H1 (cell line): ENCODE measurements at regions not wholly inside any gene's neighbourhood (a gene's known extent, or its start where the extent isn't known, plus 50 kb on each side); places are given as distances from the start of the nearest gene placed in this dataset.

Experiments used
- CTCF ChIA-PET: fragments of 300-600 bp; sonication (Branson Sonifier 250); formaldehyde crosslinking; loops from one replicate; lab custom pipeline; 2021; ENCODE audit not compliant: partially characterized antibody; lab: Charles Lee
- POLR2A ChIA-PET: fragments of 300-600 bp; sonication (Branson Sonifier 250); formaldehyde crosslinking; loops from one replicate; lab custom pipeline; 2021; ENCODE audit warnings: inconsistent platforms; ENCODE audit not compliant: partially characterized antibody; lab: Charles Lee
- DNase-seq, 2 experiments: peaks; one replicate each; pipeline versions ENCODE4 v3.0.0 to v3.0.0-alpha.2; 2010 to 2022; ENCODE audit warnings: low spot score in 2 of 2, low read depth in 1 of 2, mixed read lengths in 1 of 2
- FAIRE-seq: peaks from 2 replicates; lab custom pipeline; 2011; peaks lifted over from hg19 to GRCh38; lab: Jason Lieb, UNC
- H2AFZ ChIP-seq: 2 replicates; pipeline ENCODE4 v1.8.1; 2012; ENCODE audit warnings: low read length, inconsistent platforms
- H2AK5ac ChIP-seq: 2 replicates; pipeline ENCODE4 v1.6.1; 2013; ENCODE audit warnings: low read depth, low read length
- H2BK120ac ChIP-seq: replicated peaks from 2 replicates; pipeline ENCODE3; 2013; ENCODE audit warnings: low read depth, low read length, inconsistent platforms
- H2BK12ac ChIP-seq: 2 replicates; pipeline ENCODE4 v1.6.1; 2013; ENCODE audit warnings: low read depth, low read length
- H2BK15ac ChIP-seq: 2 replicates; pipeline ENCODE4 v1.6.1; 2013; ENCODE audit warnings: low read length
- H2BK20ac ChIP-seq: 2 replicates; pipeline ENCODE4 v1.6.1; 2013; ENCODE audit warnings: low read length
- H2BK5ac ChIP-seq: 2 replicates; pipeline ENCODE4 v1.6.1; 2013; ENCODE audit warnings: low read depth, low read length
- H3K14ac ChIP-seq: 2 replicates; pipeline ENCODE4 v1.6.1; 2013; ENCODE audit warnings: inconsistent platforms; ENCODE audit not compliant: insufficient read length
- H3K18ac ChIP-seq: 2 replicates; pipeline ENCODE4 v1.6.1; 2013; ENCODE audit warnings: low read length; ENCODE audit errors: extremely low read depth
- H3K23ac ChIP-seq: 2 replicates; pipeline ENCODE4 v1.6.1; 2013; ENCODE audit warnings: inconsistent platforms; ENCODE audit not compliant: insufficient read length
- H3K23me2 ChIP-seq: 2 replicates; pipeline ENCODE4 v1.6.1; 2013; ENCODE audit warnings: low read depth, low read length
- H3K27ac ChIP-seq: 2 replicates; pipeline ENCODE4 v1.6.1; 2011; ENCODE audit warnings: low read depth, low read length, inconsistent platforms
- H3K27me3 ChIP-seq, 4 experiments: replicated peaks in 1 of 4; 1 replicate in 1 of 4; 2 replicates in 3 of 4; pipeline versions ENCODE4 v1.6.1 to v1.8.1; 2011 to 2013; ENCODE audit warnings: low read length in 3 of 4, mild to moderate bottlenecking in 3 of 4, inconsistent platforms in 2 of 4, mixed read lengths in 2 of 4, moderate library complexity in 1 of 4; ENCODE audit not compliant: control insufficient read depth in 3 of 4, insufficient read depth in 3 of 4; ENCODE audit errors: extremely low read depth in 1 of 4
- H3K36me3 ChIP-seq, 4 experiments: 2 replicates each; pipeline versions ENCODE4 v1.6.1 to v1.8.1; 2011 to 2013; ENCODE audit warnings: mild to moderate bottlenecking in 4 of 4, low read length in 3 of 4, moderate library complexity in 2 of 4, control low read depth in 1 of 4, inconsistent platforms in 1 of 4; ENCODE audit not compliant: insufficient read depth in 4 of 4, control insufficient read depth in 2 of 4
- H3K4ac ChIP-seq: replicated peaks from 2 replicates; pipeline ENCODE3; 2013; ENCODE audit warnings: low read length, low read depth, mixed read lengths, inconsistent platforms; ENCODE audit not compliant: insufficient read length
- H3K4me1 ChIP-seq, 4 experiments: replicated peaks in 1 of 4; 1 replicate in 1 of 4; 2 replicates in 3 of 4; pipeline versions ENCODE4 v1.6.1 to v1.8.1; 2011 to 2013; ENCODE audit warnings: low read length in 3 of 4, inconsistent platforms in 2 of 4, mixed read lengths in 1 of 4; ENCODE audit not compliant: insufficient read depth in 4 of 4, control insufficient read depth in 3 of 4
- H3K4me2 ChIP-seq, 2 experiments: 2 replicates each; pipeline versions ENCODE4 v1.6.1 to v1.8.1; 2011 to 2013; ENCODE audit warnings: low read depth in 2 of 2, low read length in 2 of 2, control low read depth in 1 of 2, inconsistent platforms in 1 of 2, mild to moderate bottlenecking in 1 of 2; ENCODE audit not compliant: insufficient read depth in 1 of 2
- H3K4me3 ChIP-seq, 4 experiments: fragments of 200-600, 300-600 bp in 1 of 4; sonication (generic), shearing (Covaris generic), sonication (Bioruptor Twin) in 1 of 4; 2 replicates each; pipeline versions ENCODE4 v1.5.1 to v1.8.1; 2011 to 2016; ENCODE audit warnings: low read length in 4 of 4, low read depth in 3 of 4, control low read depth in 2 of 4, inconsistent platforms in 2 of 4, mild to moderate bottlenecking in 2 of 4, mixed read lengths in 1 of 4, moderate library complexity in 1 of 4; ENCODE audit not compliant: insufficient read depth in 2 of 4; ENCODE audit errors: extremely low read depth in 1 of 4
- H3K56ac ChIP-seq: replicated peaks from 2 replicates; pipeline ENCODE3; 2013; ENCODE audit warnings: low read depth, mild to moderate bottlenecking, mixed read lengths, low read length, inconsistent platforms; ENCODE audit not compliant: insufficient read length
- H3K79me1 ChIP-seq: 2 replicates; pipeline ENCODE4 v1.6.1; 2013; ENCODE audit warnings: low read depth, low read length, control low read depth
- H3K79me2 ChIP-seq, 2 experiments: 2 replicates each; pipeline versions ENCODE4 v1.6.1 to v1.8.1; 2012 to 2013; ENCODE audit warnings: low read length in 2 of 2, mild to moderate bottlenecking in 2 of 2, inconsistent platforms in 1 of 2; ENCODE audit not compliant: insufficient read depth in 2 of 2, control insufficient read depth in 1 of 2
- H3K9ac ChIP-seq, 4 experiments: replicated peaks in 1 of 4; 1 replicate in 1 of 4; 2 replicates in 3 of 4; pipeline versions ENCODE4 v1.6.1 to v1.8.1; 2011 to 2013; ENCODE audit warnings: low read depth in 3 of 4, low read length in 3 of 4, control low read depth in 2 of 4, mild to moderate bottlenecking in 2 of 4, moderate library complexity in 2 of 4, inconsistent platforms in 1 of 4; ENCODE audit errors: extremely low read depth in 1 of 4
- H3K9me3 ChIP-seq, 2 experiments: 2 replicates each; pipeline versions ENCODE4 v1.6.1 to v1.8.1; 2012 to 2013; ENCODE audit warnings: mild to moderate bottlenecking in 2 of 2, moderate library complexity in 2 of 2, control low read depth in 1 of 2, inconsistent platforms in 1 of 2, low read depth in 1 of 2, low read length in 1 of 2, mixed read lengths in 1 of 2; ENCODE audit not compliant: insufficient read depth in 2 of 2
- H4K20me1 ChIP-seq, 2 experiments: replicated peaks in 1 of 2; 2 replicates each; pipeline versions ENCODE3 to v1.8.1; 2011 to 2013; ENCODE audit warnings: inconsistent platforms in 2 of 2, low read length in 2 of 2, mild to moderate bottlenecking in 1 of 2; ENCODE audit not compliant: insufficient read depth in 2 of 2, control insufficient read depth in 1 of 2
- H4K5ac ChIP-seq: 2 replicates; pipeline ENCODE4 v1.6.1; 2013; ENCODE audit warnings: low read length, low read depth, mixed read lengths, inconsistent platforms; ENCODE audit not compliant: insufficient read length
- H4K8ac ChIP-seq: 2 replicates; pipeline ENCODE4 v1.8.0; 2013; ENCODE audit warnings: mild to moderate bottlenecking, moderate library complexity, low read length, inconsistent platforms; ENCODE audit not compliant: insufficient read depth; ENCODE audit errors: extremely low read depth
- H4K91ac ChIP-seq: replicated peaks from 2 replicates; pipeline ENCODE3; 2013; ENCODE audit warnings: low read length, mixed read lengths, inconsistent platforms; ENCODE audit not compliant: insufficient read length
- CBX5 ChIP-seq: fragments of 300-800, 300-1000 bp; sonication (generic); IDR thresholded peaks from 2 replicates; pipeline ENCODE4 v1.7.1; 2016; ENCODE audit warnings: antibody characterized with exemption, low read length, low read depth
- CHD1 ChIP-seq: IDR thresholded peaks from 2 replicates; pipeline ENCODE4 v1.6.1; 2012; ENCODE audit warnings: low read depth, low read length, improper control_type of control experiment
- CREB1 ChIP-seq: IDR thresholded peaks from 2 replicates; pipeline ENCODE4 v1.6.1; 2012; ENCODE audit warnings: inconsistent platforms
- CTCF ChIP-seq, 3 experiments: IDR thresholded peaks; 1 replicate in 2 of 3; 2 replicates in 1 of 3; pipeline versions ENCODE4 v1.5.1 to v1.6.1; 2011; ENCODE audit warnings: low read length in 3 of 3, mild to moderate bottlenecking in 3 of 3, inconsistent platforms in 2 of 3, low read depth in 1 of 3, moderate library complexity in 1 of 3; ENCODE audit not compliant: insufficient read depth in 1 of 3; ENCODE audit errors: control extremely low read depth in 1 of 3
- EP300 ChIP-seq, 2 experiments: IDR thresholded peaks; 1 replicate in 1 of 2; 2 replicates in 1 of 2; pipeline ENCODE4 v1.6.1; 2011 to 2012; ENCODE audit warnings: low read depth in 2 of 2, low read length in 2 of 2, mild to moderate bottlenecking in 2 of 2, borderline replicate concordance in 1 of 2, inconsistent platforms in 1 of 2, moderate library complexity in 1 of 2
- GTF2F1 ChIP-seq: IDR thresholded peaks from 2 replicates; pipeline ENCODE4 v1.6.1; 2012; ENCODE audit warnings: low read depth, low read length, improper control_type of control experiment, borderline replicate concordance
- NRF1 ChIP-seq: IDR thresholded peaks from 2 replicates; pipeline ENCODE4 v1.6.1; 2011; ENCODE audit warnings: mild to moderate bottlenecking, low read depth, low read length, improper control_type of control experiment
- POLR2AphosphoS5 ChIP-seq: IDR thresholded peaks from 2 replicates; pipeline ENCODE4 v1.6.1; 2011; ENCODE audit warnings: low read depth, low read length
- SP2 ChIP-seq: IDR thresholded peaks from 2 replicates; pipeline ENCODE4 v1.6.1; 2012; ENCODE audit warnings: mild to moderate bottlenecking, low read length, inconsistent platforms
- SP4 ChIP-seq: IDR thresholded peaks from 2 replicates; pipeline ENCODE4 v1.6.1; 2012; ENCODE audit warnings: low read length, inconsistent platforms
- SRF ChIP-seq: IDR thresholded peaks from 2 replicates; pipeline ENCODE4 v1.6.1; 2011; ENCODE audit warnings: mild to moderate bottlenecking, low read depth, low read length, moderate library complexity
- TBP ChIP-seq: IDR thresholded peaks from 2 replicates; pipeline ENCODE4 v1.6.1; 2011; ENCODE audit warnings: low read depth, low read length, improper control_type of control experiment
- TCF12 ChIP-seq: IDR thresholded peaks from 2 replicates; pipeline ENCODE4 v1.6.1; 2011; ENCODE audit warnings: low read depth, mild to moderate bottlenecking, low read length
- TEAD4 ChIP-seq: IDR thresholded peaks from 2 replicates; pipeline ENCODE4 v1.6.1; 2012; ENCODE audit warnings: low read depth, low read length, inconsistent platforms, mixed read lengths
- whole genome bisulfite sequencing, 2 experiments: shearing (Covaris generic) in 1 of 2; methylation state at CpG; one replicate each; pipeline versions ENCODE4 v1.1.6 to v1.1.7; 2013 to 2015; ENCODE audit warnings: low lambda C conversion rate in 2 of 2, mixed read lengths in 2 of 2, inconsistent platforms in 1 of 2, low coverage in 1 of 2, missing lambda C conversion rate in 1 of 2; ENCODE audit not compliant: insufficient replicate concordance in 2 of 2, insufficient coverage in 1 of 2, insufficient read length in 1 of 2; ENCODE audit errors: extremely low coverage in 1 of 2, missing lambda C conversion rate in 1 of 2; 5-methylcytosine and 5-hydroxymethylcytosine counted together

- no peaks in the 10 kb centered on the region for H3K79me2 ChIP-seq
- no peak overlapping the region for H4K91ac ChIP-seq
- ChIA-PET CTCF (no interaction called here), POLR2A (no interaction called here)
- no peaks in the 10 kb centered on the region for H3K23me2 ChIP-seq
- H4K5ac ChIP-seq, result no peak overlapping the region
- no peak overlapping the region for H3K4me2 ChIP-seq
- no peak overlapping the region for H2BK12ac ChIP-seq
- no peaks in the 10 kb centered on the region for H3K36me3 ChIP-seq
- DNase-seq (no peak), FAIRE-seq (no peak)
- H2BK5ac ChIP-seq, result no peak overlapping the region
- whole genome bisulfite sequencing, 2 experiments, result 91% methylated on average over 7 of the region's 7 CpGs; no CpG with 5 or more reads in 1 of the 2 experiments
- H3K9ac ChIP-seq, result no peak overlapping the region
- H4K20me1 ChIP-seq, result no peaks in the 10 kb centered on the region
- no peak overlapping the region for H3K27ac ChIP-seq
- H3K79me1 ChIP-seq, result no peaks in the 10 kb centered on the region
- H3K14ac ChIP-seq, result no peak overlapping the region
- H2BK15ac ChIP-seq, result no peak overlapping the region
- no peak overlapping the region for H3K23ac ChIP-seq
- peaks cover 0 to 3% (median 1%) of the 10 kb centered on the region in 4 experiments; a peak in 3 of 7 replicates for H3K4me1 ChIP-seq
- no peak overlapping the region for H4K8ac ChIP-seq
- no peak overlapping the region for H2BK20ac ChIP-seq
- H3K4ac ChIP-seq, result no peak overlapping the region
- H2AK5ac ChIP-seq, result no peak overlapping the region
- H3K56ac ChIP-seq, result no peak overlapping the region
- H3K18ac ChIP-seq, result no peak overlapping the region
- H3K9me3 ChIP-seq, result no peaks in the 10 kb centered on the region
- no peak overlapping the region for H3K4me3 ChIP-seq
- no peak overlapping the region for H2BK120ac ChIP-seq
- no peak overlapping the region for H2AFZ ChIP-seq
- no peaks in the 10 kb centered on the region for H3K27me3 ChIP-seq
- TF ChIP-seq SRF (no peak), SP4 (no peak), POLR2AphosphoS5 (no peak), TCF12 (no peak), NRF1 (no peak), TBP (no peak), EP300 (IDR thresholded peaks at IDR 0.05; ENCODE audit: borderline replicate concordance in 1 of 2, low read depth in 2 of 2, low read length in 2 of 2) (no peak), GTF2F1 (no peak), CBX5 (no peak), TEAD4 (no peak), SP2 (no peak), CTCF (IDR thresholded peaks at IDR 0.05; ENCODE audit: control extremely low read depth in 1 of 3, insufficient read depth in 1 of 3, low read depth in 1 of 3, low read length in 3 of 3) (no peak), CREB1 (no peak), CHD1 (no peak)
These were observed 211.4 kb upstream of the TOPAZ1 start for GRCh38 chr3:44030285-44030684.
